ENCODE measurements at regions not wholly inside any gene's neighbourhood (a gene's known extent, or its start where the extent isn't known, plus 50 kb on each side); places are given as distances from the start of the nearest gene placed in this dataset.

DNA sequence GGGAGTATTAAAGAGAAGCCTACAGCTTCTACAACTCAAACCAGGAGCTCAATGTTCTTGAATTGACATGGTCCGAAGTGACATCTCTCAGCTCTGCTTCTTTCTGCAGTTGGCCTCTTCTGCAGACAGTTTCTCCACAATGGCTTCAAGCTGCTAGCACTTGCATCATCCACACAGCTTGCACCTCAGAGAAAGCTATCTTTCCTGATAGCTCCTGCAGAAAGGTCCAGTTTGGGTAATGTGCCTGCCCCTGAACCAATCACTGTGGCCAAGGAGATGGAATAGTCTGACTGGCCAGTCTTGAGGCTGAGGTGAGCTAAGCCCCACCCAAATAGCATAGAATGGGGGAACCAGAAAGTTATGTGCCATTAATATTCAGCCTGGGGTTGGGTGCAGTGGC is 95.8 kb upstream of the ABCA1 start:
- Histone ChIP-seq H2AFZ (no peak overlapping the region), H3K27me3 (no peaks in the 10 kb centered on the region), H3K4me3 (no peak overlapping the region), H3K9me3 (ENCODE audit: low read depth) (no peaks in the 10 kb centered on the region), H3K4me1 (ENCODE audit: insufficient read depth) (no peaks in the 10 kb centered on the region), H3K27ac (no peak overlapping the region), H3K79me2 (no peaks in the 10 kb centered on the region), H4K20me1 (ENCODE audit: insufficient read depth, poor library complexity, severe bottlenecking) (no peaks in the 10 kb centered on the region), H3K4me2 (no peak overlapping the region), H3K36me3 (replicated peaks; ENCODE audit: insufficient read depth, low read depth) (no peaks in the 10 kb centered on the region), H3K9me2 (replicated peaks; ENCODE audit: insufficient read depth) (no peaks in the 10 kb centered on the region)
- TF ChIP-seq EZH2 (IDR thresholded peaks at IDR 0.05; ENCODE audit: borderline replicate concordance) (no peak), EZH2phosphoT487 (IDR thresholded peaks at IDR 0.05; ENCODE audit: low read depth, severe bottlenecking, unreplicated experiment) (no peak)
- TF ChIP-seq, protein P1, sequence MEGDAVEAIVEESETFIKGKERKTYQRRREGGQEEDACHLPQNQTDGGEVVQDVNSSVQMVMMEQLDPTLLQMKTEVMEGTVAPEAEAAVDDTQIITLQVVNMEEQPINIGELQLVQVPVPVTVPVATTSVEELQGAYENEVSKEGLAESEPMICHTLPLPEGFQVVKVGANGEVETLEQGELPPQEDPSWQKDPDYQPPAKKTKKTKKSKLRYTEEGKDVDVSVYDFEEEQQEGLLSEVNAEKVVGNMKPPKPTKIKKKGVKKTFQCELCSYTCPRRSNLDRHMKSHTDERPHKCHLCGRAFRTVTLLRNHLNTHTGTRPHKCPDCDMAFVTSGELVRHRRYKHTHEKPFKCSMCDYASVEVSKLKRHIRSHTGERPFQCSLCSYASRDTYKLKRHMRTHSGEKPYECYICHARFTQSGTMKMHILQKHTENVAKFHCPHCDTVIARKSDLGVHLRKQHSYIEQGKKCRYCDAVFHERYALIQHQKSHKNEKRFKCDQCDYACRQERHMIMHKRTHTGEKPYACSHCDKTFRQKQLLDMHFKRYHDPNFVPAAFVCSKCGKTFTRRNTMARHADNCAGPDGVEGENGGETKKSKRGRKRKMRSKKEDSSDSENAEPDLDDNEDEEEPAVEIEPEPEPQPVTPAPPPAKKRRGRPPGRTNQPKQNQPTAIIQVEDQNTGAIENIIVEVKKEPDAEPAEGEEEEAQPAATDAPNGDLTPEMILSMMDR (IDR thresholded peaks at IDR 0.05; ENCODE audit: poor library complexity) = no peak
- no peak for DNase-seq (ENCODE audit: low spot score)
- WGBS (ENCODE audit: low lambda C conversion rate, missing lambda C conversion rate) = 100% methylated on average over 1 of the region's 1 CpG

DNA sequence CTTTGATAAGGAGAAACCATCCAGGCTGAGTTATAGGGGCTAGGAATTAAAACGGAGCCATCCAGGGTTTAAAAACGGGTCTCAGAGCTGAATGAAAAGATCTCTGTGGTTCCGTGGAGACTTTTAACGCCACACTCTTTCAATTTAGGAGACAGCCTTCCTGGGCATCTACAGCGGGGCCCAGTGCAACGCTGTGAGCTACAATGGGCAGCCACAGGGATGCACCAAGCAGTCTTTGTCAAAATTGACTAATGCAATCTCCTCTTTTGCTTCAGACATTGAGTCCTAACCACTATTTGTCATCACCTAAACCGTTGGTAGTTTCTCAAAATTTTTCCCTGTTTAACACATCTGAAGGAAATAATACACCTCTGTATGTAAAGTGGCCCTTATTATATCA is 96.6 kb upstream of the ABCA1 start:
- no peak for DNase-seq (ENCODE audit: low spot score)
- Histone ChIP-seq H3K9me3 (ENCODE audit: low read depth) (no peaks in the 10 kb centered on the region), H3K36me3 (replicated peaks; ENCODE audit: insufficient read depth, low read depth) (no peaks in the 10 kb centered on the region), H4K20me1 (ENCODE audit: insufficient read depth, poor library complexity, severe bottlenecking) (no peaks in the 10 kb centered on the region), H3K4me3 (no peak overlapping the region), H3K4me2 (no peak overlapping the region), H3K27me3 (no peaks in the 10 kb centered on the region), H3K9me2 (replicated peaks; ENCODE audit: insufficient read depth) (no peaks in the 10 kb centered on the region), H2AFZ (no peak overlapping the region), H3K27ac (no peak overlapping the region), H3K4me1 (ENCODE audit: insufficient read depth) (no peaks in the 10 kb centered on the region), H3K79me2 (no peaks in the 10 kb centered on the region)
- WGBS (ENCODE audit: low lambda C conversion rate, missing lambda C conversion rate) = 85% methylated on average over 7 of the region's 7 CpGs
- no peak for TF ChIP-seq EZH2 (IDR thresholded peaks at IDR 0.05; ENCODE audit: borderline replicate concordance)
- TF ChIP-seq, protein P1 (IDR thresholded peaks at IDR 0.05; ENCODE audit: poor library complexity) = no peak
- TF ChIP-seq EZH2phosphoT487 (IDR thresholded peaks at IDR 0.05; ENCODE audit: low read depth, severe bottlenecking, unreplicated experiment) = no peak

DNA sequence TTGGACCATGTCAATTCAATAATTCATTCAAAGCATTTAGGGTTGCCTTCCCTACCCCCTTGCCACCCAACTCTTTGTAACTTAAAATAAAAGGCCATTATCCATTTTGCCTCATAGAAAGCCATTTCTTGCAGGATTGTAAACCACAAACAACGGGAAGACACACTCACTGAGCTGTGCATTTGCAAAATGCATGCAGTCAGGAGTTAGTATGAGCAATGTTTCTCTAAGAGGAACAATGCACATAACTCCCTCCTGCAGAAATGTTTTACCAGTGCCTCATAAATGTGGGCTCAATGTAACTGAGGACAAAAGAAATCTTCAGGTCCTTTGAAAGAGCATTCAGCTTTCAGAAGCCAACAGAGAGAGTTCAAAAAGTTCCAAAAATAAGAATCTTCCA is 98.5 kb upstream of the ABCA1 start:
- DNase-seq (ENCODE audit: low spot score) = no peak
- TF ChIP-seq EZH2phosphoT487 (IDR thresholded peaks at IDR 0.05; ENCODE audit: low read depth, severe bottlenecking, unreplicated experiment) (no peak), EZH2 (IDR thresholded peaks at IDR 0.05; ENCODE audit: borderline replicate concordance) (no peak)
- TF ChIP-seq, protein P1 (IDR thresholded peaks at IDR 0.05; ENCODE audit: poor library complexity) = no peak
- 50% methylated on average over 1 of the region's 1 CpG for WGBS (ENCODE audit: low lambda C conversion rate, missing lambda C conversion rate)
- H4K20me1 ChIP-seq (ENCODE audit: insufficient read depth, poor library complexity, severe bottlenecking) = no peaks in the 10 kb centered on the region
- H3K79me2 ChIP-seq = no peaks in the 10 kb centered on the region
- no peaks in the 10 kb centered on the region for H3K9me3 ChIP-seq (ENCODE audit: low read depth)
- H3K27ac ChIP-seq = no peak overlapping the region
- no peaks in the 10 kb centered on the region for H3K9me2 ChIP-seq (replicated peaks; ENCODE audit: insufficient read depth)
- H3K4me2 ChIP-seq = no peak overlapping the region
- no peaks in the 10 kb centered on the region for H3K27me3 ChIP-seq
- H3K4me1 ChIP-seq (ENCODE audit: insufficient read depth) = no peaks in the 10 kb centered on the region
- H2AFZ ChIP-seq = no peak overlapping the region
- H3K4me3 ChIP-seq = no peak overlapping the region
- no peaks in the 10 kb centered on the region for H3K36me3 ChIP-seq (replicated peaks; ENCODE audit: insufficient read depth, low read depth)

DNA sequence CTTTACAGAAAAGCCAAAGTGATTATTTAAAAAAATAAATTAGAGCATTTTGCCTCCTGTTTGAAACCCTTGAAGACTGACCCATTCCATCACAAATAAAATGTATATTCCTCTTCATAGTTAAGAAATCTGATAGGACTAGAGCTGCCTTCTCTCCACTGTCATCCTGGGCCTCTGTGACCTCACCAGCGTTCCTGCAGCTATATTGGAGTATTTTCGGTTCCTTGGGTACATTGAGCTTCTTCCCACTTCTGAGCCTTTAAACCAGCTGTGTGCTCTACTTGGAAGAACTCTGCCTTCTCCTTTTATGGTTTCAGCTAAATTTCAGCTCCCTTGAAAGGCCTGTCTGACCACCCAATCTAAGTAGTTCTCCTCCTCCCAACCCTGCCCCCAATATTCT is 99.1 kb upstream of the ABCA1 start:
- no peak for DNase-seq (ENCODE audit: low spot score)
- no peaks in the 10 kb centered on the region for H3K79me2 ChIP-seq
- WGBS (ENCODE audit: low lambda C conversion rate, missing lambda C conversion rate) = 96% methylated on average over 2 of the region's 2 CpGs
- no peaks in the 10 kb centered on the region for H3K36me3 ChIP-seq (replicated peaks; ENCODE audit: insufficient read depth, low read depth)
- no peaks in the 10 kb centered on the region for H3K27me3 ChIP-seq
- no peaks in the 10 kb centered on the region for H3K9me2 ChIP-seq (replicated peaks; ENCODE audit: insufficient read depth)
- TF ChIP-seq, protein P1 (IDR thresholded peaks at IDR 0.05; ENCODE audit: poor library complexity) = no peak
- TF ChIP-seq EZH2phosphoT487 (IDR thresholded peaks at IDR 0.05; ENCODE audit: low read depth, severe bottlenecking, unreplicated experiment) (no peak), EZH2 (IDR thresholded peaks at IDR 0.05; ENCODE audit: borderline replicate concordance) (no peak)
- H4K20me1 ChIP-seq (ENCODE audit: insufficient read depth, poor library complexity, severe bottlenecking) = no peaks in the 10 kb centered on the region
- H3K4me1 ChIP-seq (ENCODE audit: insufficient read depth) = no peaks in the 10 kb centered on the region
- no peak overlapping the region for H3K4me3 ChIP-seq
- no peaks in the 10 kb centered on the region for H3K9me3 ChIP-seq (ENCODE audit: low read depth)
- no peak overlapping the region for H3K27ac ChIP-seq
- H2AFZ ChIP-seq = no peak overlapping the region
- H3K4me2 ChIP-seq = no peak overlapping the region
